ENCODE measurements at regions not wholly inside any gene's neighbourhood (a gene's known extent, or its start where the extent isn't known, plus 50 kb on each side); places are given as distances from the start of the nearest gene placed in this dataset.
"Not testable (repeated sequence)": the region's sequence is repeated elsewhere in the genome, so short reads cannot be mapped to it uniquely, and the experiment has no call there.

DNA sequence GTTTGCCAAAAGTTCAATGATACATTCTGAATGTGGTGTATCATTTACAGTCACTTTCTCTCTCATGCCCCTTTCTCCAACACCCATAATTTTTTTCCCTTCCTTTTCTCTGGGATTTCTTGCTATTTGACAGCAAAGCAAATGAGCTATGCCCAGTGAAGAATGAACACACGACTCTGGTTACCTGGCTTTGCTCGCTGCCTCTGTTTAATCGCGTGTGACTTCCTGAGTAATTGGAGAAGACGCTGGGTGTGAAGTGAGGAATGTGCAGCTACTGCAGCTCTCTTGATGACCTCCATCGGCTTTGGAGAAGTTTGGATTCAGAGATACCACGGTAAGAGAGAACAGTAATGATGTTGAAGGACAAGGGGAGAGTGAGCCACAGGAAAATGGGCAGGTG, 651.8 kb downstream of the KIF4B start:
- Histone ChIP-seq H3K4me3 (ENCODE audit: low read depth, low read length) (no peak overlapping the region), H3K36me3 (replicated peaks) (no peaks in the 10 kb centered on the region), H3K27ac (no peak overlapping the region), H3K27me3 (replicated peaks) (no peaks in the 10 kb centered on the region)
- TF ChIP-seq, protein P1, sequence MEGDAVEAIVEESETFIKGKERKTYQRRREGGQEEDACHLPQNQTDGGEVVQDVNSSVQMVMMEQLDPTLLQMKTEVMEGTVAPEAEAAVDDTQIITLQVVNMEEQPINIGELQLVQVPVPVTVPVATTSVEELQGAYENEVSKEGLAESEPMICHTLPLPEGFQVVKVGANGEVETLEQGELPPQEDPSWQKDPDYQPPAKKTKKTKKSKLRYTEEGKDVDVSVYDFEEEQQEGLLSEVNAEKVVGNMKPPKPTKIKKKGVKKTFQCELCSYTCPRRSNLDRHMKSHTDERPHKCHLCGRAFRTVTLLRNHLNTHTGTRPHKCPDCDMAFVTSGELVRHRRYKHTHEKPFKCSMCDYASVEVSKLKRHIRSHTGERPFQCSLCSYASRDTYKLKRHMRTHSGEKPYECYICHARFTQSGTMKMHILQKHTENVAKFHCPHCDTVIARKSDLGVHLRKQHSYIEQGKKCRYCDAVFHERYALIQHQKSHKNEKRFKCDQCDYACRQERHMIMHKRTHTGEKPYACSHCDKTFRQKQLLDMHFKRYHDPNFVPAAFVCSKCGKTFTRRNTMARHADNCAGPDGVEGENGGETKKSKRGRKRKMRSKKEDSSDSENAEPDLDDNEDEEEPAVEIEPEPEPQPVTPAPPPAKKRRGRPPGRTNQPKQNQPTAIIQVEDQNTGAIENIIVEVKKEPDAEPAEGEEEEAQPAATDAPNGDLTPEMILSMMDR (IDR thresholded peaks at IDR 0.05; ENCODE audit: low read depth, low read length, missing control alignments) = no peak
- DNase-seq = no peak
- in situ Hi-C loops (cut with HindIII; ENCODE audit: low pct_ligation_motif_present, low sequenced_read_pairs) = no loop called here

DNA sequence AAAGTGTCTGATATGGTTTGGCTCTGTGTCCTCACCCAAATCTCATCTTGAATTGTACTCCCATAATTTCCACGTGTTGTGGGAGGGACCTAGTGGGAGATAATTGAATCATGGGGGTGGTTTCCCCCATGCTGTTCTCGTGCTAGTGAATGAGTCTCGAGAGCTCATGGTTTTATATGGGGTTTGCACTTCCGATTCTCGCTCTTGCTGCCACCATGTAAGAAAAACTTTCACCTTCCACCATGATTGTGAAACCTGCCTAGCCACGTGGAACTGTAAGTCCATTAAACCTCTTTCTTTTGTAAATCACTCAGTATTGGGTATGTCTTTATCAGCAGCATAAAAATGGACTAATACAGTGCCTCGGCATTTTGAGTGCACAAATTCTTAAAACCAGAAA, 655.0 kb upstream of the SGCD start:
- H3K27ac ChIP-seq; in situ Hi-C loops (cut with HindIII; ENCODE audit: low pct_ligation_motif_present, low sequenced_read_pairs); H3K4me3 ChIP-seq (ENCODE audit: low read depth, low read length); H3K36me3 ChIP-seq (replicated peaks); DNase-seq; H3K27me3 ChIP-seq (replicated peaks): not testable (repeated sequence)

DNA sequence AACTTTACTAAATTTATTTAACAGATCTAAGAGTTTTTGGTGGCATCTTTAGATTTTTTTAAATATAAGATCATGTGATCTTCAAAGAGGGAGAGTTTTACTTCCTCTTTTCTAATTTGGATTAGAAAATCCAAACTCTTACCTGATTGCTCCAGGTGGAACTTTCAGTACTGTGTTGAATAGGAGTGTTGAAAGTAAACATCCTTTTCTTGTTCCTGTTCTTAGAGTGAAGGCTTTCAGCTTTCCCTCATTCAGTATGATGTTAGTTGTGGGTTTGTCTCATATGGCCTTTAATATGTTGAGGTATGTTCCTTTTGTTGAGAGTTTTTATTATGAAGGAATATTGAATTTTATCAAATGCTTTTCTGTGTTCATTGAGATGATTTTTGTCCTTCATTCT, 650.0 kb upstream of the SGCD start:
- no peak overlapping the region for H3K4me3 ChIP-seq (ENCODE audit: low read depth, low read length)
- no peaks in the 10 kb centered on the region for H3K27me3 ChIP-seq (replicated peaks)
- DNase-seq = no peak
- TF ChIP-seq, protein P1 (IDR thresholded peaks at IDR 0.05; ENCODE audit: low read depth, low read length, missing control alignments) = no peak
- no peak overlapping the region for H3K27ac ChIP-seq
- no peaks in the 10 kb centered on the region for H3K36me3 ChIP-seq (replicated peaks)
- in situ Hi-C loops (cut with HindIII; ENCODE audit: low pct_ligation_motif_present, low sequenced_read_pairs) = no loop called here

DNA sequence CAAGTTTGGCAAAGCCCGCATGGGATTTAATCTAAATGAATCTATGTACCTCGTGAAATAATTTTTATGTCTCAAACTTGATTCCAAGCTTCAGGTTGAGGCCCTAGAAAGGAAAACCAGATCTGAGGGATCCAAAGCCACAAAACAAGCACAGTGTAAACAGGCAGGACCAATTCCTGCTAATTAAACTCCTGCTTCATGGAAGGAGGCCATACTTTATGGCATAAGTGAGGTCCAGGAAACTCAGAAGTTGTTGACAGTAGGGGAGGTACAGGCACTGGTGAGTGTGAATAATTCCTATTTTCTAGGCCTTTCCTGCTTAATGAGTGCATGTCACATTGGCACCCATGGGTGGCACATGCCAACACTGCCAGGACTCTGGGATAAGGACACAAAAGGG, 648.6 kb upstream of the SGCD start:
- H3K36me3 ChIP-seq (replicated peaks) = no peaks in the 10 kb centered on the region
- in situ Hi-C loops (cut with HindIII; ENCODE audit: low pct_ligation_motif_present, low sequenced_read_pairs) = no loop called here
- no peak overlapping the region for H3K4me3 ChIP-seq (ENCODE audit: low read depth, low read length)

DNA sequence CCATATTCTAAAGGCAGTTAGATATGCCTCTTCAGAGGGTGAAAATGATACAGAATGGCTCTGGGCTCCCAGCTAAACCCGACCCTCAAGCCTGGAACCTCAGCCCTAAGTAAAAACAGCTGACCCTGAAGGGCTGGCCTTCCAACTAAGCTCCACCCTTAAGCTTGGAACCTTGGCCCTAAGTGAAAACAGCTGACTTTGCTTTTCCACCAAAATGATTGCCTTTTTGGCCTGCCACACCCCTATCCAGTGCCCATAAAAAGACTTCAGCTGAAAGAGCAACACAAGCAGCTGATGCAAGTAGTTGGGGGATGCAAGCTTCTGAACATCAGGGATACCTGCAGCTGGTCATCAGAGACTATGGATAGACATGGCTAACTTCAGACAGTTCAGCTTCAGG, 647.4 kb upstream of the SGCD start:
- DNase-seq = no peak
- H3K4me3 ChIP-seq (ENCODE audit: low read depth, low read length) = no peak overlapping the region
- H3K27ac ChIP-seq = no peak overlapping the region
- H3K36me3 ChIP-seq (replicated peaks) = no peaks in the 10 kb centered on the region
- in situ Hi-C loops (cut with HindIII; ENCODE audit: low pct_ligation_motif_present, low sequenced_read_pairs) = no loop called here
- no peaks in the 10 kb centered on the region for H3K27me3 ChIP-seq (replicated peaks)
- TF ChIP-seq, protein P1 (IDR thresholded peaks at IDR 0.05; ENCODE audit: low read depth, low read length, missing control alignments) = no peak

More for the DNA sequence above, 648.6 kb upstream of the SGCD start:
- Histone ChIP-seq H3K27ac (no peak overlapping the region), H3K27me3 (replicated peaks) (no peaks in the 10 kb centered on the region)
- DNase-seq = no peak
- TF ChIP-seq, protein P1 (IDR thresholded peaks at IDR 0.05; ENCODE audit: low read depth, low read length, missing control alignments) = no peak

DNA sequence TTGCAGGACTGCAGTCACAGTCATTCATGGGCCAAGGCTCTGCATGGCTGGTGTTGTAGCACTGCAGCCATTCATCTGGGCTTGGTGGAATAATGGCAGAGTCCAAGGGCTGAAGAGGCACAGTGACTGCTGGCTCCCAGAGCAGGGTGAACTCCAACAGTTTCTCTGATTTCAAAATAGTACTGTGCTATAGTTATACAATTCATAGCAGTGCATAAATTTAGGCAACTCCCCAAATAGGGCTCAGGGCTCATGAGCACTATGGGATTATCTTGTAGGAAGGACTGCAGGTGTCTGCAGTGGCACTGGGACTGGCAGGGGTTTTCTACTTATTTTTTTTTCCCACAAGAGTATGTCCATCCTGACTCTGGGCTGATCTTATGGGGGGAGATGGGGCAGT, 642.5 kb upstream of the SGCD start:
- Histone ChIP-seq H3K4me3 (ENCODE audit: low read depth, low read length) (no peak overlapping the region), H3K27ac (no peak overlapping the region), H3K27me3 (replicated peaks) (no peaks in the 10 kb centered on the region), H3K36me3 (replicated peaks) (no peaks in the 10 kb centered on the region)
- no peak for DNase-seq
- in situ Hi-C loops (cut with HindIII; ENCODE audit: low pct_ligation_motif_present, low sequenced_read_pairs) = no loop called here
- TF ChIP-seq, protein P1 (IDR thresholded peaks at IDR 0.05; ENCODE audit: low read depth, low read length, missing control alignments) = no peak
